Upper lobe of right lung (tissue), 1 donor: ENCODE measurements at regions not wholly inside any gene's neighbourhood (a gene's known extent, or its start where the extent isn't known, plus 50 kb on each side); places are given as distances from the start of the nearest gene placed in this dataset.

Experiments
- ATAC-seq: fragments of 200-7000 bp; cut with Tn5 transposase; one replicate; pipeline ENCODE4 v1.9.1; 2020; ENCODE audit warnings: mild to moderate bottlenecking, moderate library complexity
- DNase-seq: peaks from one replicate; pipeline ENCODE4 v3.0.0-alpha.2; 2020
- H3K27ac ChIP-seq: fragments of 200-600 bp; one replicate; pipeline ENCODE4 v1.8.0; 2022
- H3K27me3 ChIP-seq: fragments of 200-600 bp; one replicate; pipeline ENCODE4 v1.8.0; 2022; ENCODE audit warnings: mild to moderate bottlenecking
- H3K36me3 ChIP-seq: fragments of 200-600 bp; one replicate; pipeline ENCODE4 v1.8.0; 2022
- H3K4me1 ChIP-seq: fragments of 200-600 bp; one replicate; pipeline ENCODE4 v1.8.0; 2022
- H3K4me3 ChIP-seq: fragments of 200-600 bp; one replicate; pipeline ENCODE4 v1.8.0; 2022; ENCODE audit warnings: mild to moderate bottlenecking
- H3K9me3 ChIP-seq: fragments of 200-600 bp; one replicate; pipeline ENCODE4 v1.8.0; 2022
- intact Hi-C: fragments of 100-400 bp; cut with DNase I; formaldehyde crosslinking; loops from one replicate; pipeline ENCODE4 v1.11.0; 2022
- TF ChIP-seq, protein P1 (sequence below): fragments of 200-600 bp; IDR thresholded peaks from one replicate; pipeline ENCODE4 v1.8.0; 2022; ENCODE audit warnings: antibody characterized with exemption
- donor health status: DM: no; HTN: yes; CAD: no; lungs with severe emphysema.

DNA sequence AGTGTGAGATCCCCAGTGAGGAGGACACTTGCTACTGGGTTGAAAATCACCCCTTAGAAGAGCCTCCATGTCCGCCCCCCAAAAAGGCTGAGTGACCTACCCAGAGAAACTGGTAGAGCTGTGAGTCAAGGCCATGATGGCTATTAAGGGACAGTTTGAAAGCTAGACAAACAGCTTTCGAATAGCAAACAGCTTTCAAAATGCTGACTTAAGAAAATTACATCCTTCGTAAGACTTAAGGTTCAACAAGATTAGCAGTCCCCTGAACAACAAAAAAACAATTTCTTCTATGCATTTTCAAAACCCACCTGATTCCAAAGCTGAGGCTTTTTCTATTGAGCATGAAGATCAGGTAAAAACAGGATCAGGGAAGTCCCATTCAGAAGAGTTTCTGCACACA is 269.7 kb upstream of the SOX2 start:
- H3K36me3 ChIP-seq, result no peaks in the 10 kb centered on the region
- no peak overlapping the region for H3K4me3 ChIP-seq
- intact Hi-C loops, result no loop called here
- H3K27ac ChIP-seq, result no peak overlapping the region
- TF ChIP-seq, protein P1, sequence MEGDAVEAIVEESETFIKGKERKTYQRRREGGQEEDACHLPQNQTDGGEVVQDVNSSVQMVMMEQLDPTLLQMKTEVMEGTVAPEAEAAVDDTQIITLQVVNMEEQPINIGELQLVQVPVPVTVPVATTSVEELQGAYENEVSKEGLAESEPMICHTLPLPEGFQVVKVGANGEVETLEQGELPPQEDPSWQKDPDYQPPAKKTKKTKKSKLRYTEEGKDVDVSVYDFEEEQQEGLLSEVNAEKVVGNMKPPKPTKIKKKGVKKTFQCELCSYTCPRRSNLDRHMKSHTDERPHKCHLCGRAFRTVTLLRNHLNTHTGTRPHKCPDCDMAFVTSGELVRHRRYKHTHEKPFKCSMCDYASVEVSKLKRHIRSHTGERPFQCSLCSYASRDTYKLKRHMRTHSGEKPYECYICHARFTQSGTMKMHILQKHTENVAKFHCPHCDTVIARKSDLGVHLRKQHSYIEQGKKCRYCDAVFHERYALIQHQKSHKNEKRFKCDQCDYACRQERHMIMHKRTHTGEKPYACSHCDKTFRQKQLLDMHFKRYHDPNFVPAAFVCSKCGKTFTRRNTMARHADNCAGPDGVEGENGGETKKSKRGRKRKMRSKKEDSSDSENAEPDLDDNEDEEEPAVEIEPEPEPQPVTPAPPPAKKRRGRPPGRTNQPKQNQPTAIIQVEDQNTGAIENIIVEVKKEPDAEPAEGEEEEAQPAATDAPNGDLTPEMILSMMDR, result no peak
- ATAC-seq, result no peak
- H3K4me1 ChIP-seq, result no peaks in the 10 kb centered on the region
- no peaks in the 10 kb centered on the region for H3K9me3 ChIP-seq
- DNase-seq, result no peak
- H3K27me3 ChIP-seq, result no peaks in the 10 kb centered on the region

- no peak for ATAC-seq
- TF ChIP-seq, protein P1, result no peak
- Histone ChIP-seq H3K36me3 (no peaks in the 10 kb centered on the region), H3K9me3 (no peaks in the 10 kb centered on the region), H3K27ac (no peak overlapping the region), H3K4me3 (no peak overlapping the region), H3K27me3 (no peaks in the 10 kb centered on the region), H3K4me1 (no peaks in the 10 kb centered on the region)
- no peak for DNase-seq
- intact Hi-C loops, result no loop called here
Measured at GRCh38 chr3:181432992-181433391, 278.7 kb upstream of the SOX2 start.

- Histone ChIP-seq H3K4me3 (no peak overlapping the region), H3K4me1 (no peaks in the 10 kb centered on the region), H3K9me3 (no peaks in the 10 kb centered on the region), H3K27ac (no peak overlapping the region), H3K27me3 (no peaks in the 10 kb centered on the region), H3K36me3 (no peaks in the 10 kb centered on the region)
- ATAC-seq (peak; percentile 79), DNase-seq (no peak)
- intact Hi-C loops, result no loop called here
- TF ChIP-seq, protein P1, result no peak
Measured at GRCh38 chr3:181431748-181432147, 280.0 kb upstream of the SOX2 start.

DNA sequence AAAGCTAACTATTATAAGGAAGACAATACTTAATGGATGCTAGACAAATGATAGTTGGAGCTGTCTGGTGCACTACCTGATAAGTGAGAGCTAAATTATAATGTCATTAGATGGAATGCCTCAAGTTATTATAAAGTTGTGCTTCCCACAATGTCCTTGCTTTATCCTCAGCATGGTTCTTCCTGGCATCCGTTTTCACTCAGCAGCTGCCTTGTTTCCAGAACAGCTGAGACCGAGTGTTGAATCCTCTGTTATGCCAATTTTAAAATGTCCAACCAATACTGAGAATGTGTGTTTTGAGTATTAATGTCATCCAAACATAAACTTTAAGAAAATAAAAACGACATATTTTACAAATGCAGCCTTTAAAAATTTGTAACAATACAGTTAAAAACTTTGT is 286.7 kb upstream of the SOX2 start:
- DNase-seq (no peak), ATAC-seq (no peak)
- no peak overlapping the region for H3K27ac ChIP-seq
- H3K9me3 ChIP-seq, result no peaks in the 10 kb centered on the region
- no peaks in the 10 kb centered on the region for H3K36me3 ChIP-seq
- H3K27me3 ChIP-seq, result no peaks in the 10 kb centered on the region
- TF ChIP-seq, protein P1, result no peak
- no peak overlapping the region for H3K4me3 ChIP-seq
- intact Hi-C loops, result no loop called here
- no peaks in the 10 kb centered on the region for H3K4me1 ChIP-seq

DNA sequence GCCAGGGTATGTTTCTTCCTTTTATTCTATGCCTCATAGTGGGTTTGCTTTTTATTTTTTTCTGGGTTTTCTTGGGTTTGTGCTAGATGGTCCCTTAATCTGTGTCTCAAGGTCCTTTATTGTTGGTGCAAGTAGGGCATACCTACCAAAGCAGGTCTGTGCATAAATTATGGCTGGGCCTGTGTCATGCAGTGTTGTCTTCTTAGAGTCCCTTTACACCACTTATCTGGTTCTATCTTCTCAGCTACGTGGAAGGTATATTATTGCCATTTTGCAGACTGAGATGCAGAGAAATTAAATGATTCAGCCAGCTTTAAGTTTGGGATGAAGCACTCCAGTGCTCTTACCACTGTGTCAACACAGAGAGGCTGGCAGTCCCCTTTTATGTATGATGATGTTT is 293.5 kb upstream of the SOX2 start:
- Histone ChIP-seq H3K36me3 (no peaks in the 10 kb centered on the region), H3K27me3 (no peaks in the 10 kb centered on the region), H3K4me3 (no peak overlapping the region), H3K4me1 (no peaks in the 10 kb centered on the region), H3K9me3 (no peaks in the 10 kb centered on the region), H3K27ac (no peak overlapping the region)
- TF ChIP-seq, protein P1, result no peak
- ATAC-seq, result no peak
- intact Hi-C loops, result no loop called here
- no peak for DNase-seq

GRCh38 chr3:181417748-181418147 is 294.0 kb upstream of the SOX2 start:
- intact Hi-C loops, result no loop called here
- ATAC-seq, result no peak
- H3K4me3 ChIP-seq, result no peak overlapping the region
- DNase-seq, result no peak
- H3K27ac ChIP-seq, result no peak overlapping the region
- no peaks in the 10 kb centered on the region for H3K9me3 ChIP-seq
- TF ChIP-seq, protein P1, result no peak
- H3K36me3 ChIP-seq, result no peaks in the 10 kb centered on the region
- H3K27me3 ChIP-seq, result no peaks in the 10 kb centered on the region
- H3K4me1 ChIP-seq, result no peaks in the 10 kb centered on the region
